Mammary epithelial cell (primary cell): ENCODE measurements at regions not wholly inside any gene's neighbourhood (a gene's known extent, or its start where the extent isn't known, plus 50 kb on each side); places are given as distances from the start of the nearest gene placed in this dataset.

ENCODE experiments used
- EZH2 ChIP-seq: IDR thresholded peaks from 2 replicates; pipeline ENCODE4 v1.6.1; 2012; ENCODE audit warnings: low read length, inconsistent platforms, borderline replicate concordance
- TF ChIP-seq, protein P1 (sequence below), 2 donors: IDR thresholded peaks in 1 of 2; conservative IDR thresholded peaks in 1 of 2; 2 replicates each; pipeline ENCODE4 v1.5.1; 2011 to 2012; ENCODE audit warnings: inconsistent platforms in 2 of 2, low read length in 2 of 2, mild to moderate bottlenecking in 2 of 2, control low read depth in 1 of 2, low read depth in 1 of 2; ENCODE audit not compliant: insufficient read depth in 1 of 2; ENCODE audit errors: extremely low read depth in 1 of 2

DNA sequence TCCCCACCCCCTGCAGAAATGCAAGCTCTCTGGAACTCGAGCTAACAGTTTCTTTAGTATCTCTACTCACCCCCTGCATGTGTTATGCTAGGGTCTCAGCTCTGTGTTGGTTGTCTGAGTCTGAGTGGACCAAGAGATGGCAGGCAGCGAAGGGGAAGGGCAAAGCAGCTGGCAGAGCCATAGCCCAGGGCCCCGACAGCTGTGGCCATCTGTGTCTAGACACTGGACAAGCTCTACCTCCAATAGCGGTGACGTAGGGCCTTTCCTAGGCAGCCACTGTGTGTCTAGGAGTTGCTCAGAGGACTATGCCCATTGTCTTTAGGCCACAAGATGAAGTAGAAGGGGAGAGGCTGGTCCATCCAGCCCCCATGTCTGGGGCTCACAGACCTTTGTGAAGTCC lies 79.2 kb downstream of the EFNB1 start:
- TF ChIP-seq, protein P1, sequence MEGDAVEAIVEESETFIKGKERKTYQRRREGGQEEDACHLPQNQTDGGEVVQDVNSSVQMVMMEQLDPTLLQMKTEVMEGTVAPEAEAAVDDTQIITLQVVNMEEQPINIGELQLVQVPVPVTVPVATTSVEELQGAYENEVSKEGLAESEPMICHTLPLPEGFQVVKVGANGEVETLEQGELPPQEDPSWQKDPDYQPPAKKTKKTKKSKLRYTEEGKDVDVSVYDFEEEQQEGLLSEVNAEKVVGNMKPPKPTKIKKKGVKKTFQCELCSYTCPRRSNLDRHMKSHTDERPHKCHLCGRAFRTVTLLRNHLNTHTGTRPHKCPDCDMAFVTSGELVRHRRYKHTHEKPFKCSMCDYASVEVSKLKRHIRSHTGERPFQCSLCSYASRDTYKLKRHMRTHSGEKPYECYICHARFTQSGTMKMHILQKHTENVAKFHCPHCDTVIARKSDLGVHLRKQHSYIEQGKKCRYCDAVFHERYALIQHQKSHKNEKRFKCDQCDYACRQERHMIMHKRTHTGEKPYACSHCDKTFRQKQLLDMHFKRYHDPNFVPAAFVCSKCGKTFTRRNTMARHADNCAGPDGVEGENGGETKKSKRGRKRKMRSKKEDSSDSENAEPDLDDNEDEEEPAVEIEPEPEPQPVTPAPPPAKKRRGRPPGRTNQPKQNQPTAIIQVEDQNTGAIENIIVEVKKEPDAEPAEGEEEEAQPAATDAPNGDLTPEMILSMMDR (conservative IDR thresholded peaks at IDR 0.05 in 1 of 2, IDR thresholded peaks at IDR 0.05 in 1 of 2; ENCODE audit: extremely low read depth in 1 of 2, insufficient read depth in 1 of 2, low read depth in 1 of 2, low read length in 2 of 2) = no peak
- no peak for TF ChIP-seq EZH2
